Mesenchymal stem cell (in vitro differentiated cells and primary cell): ENCODE measurements at regions not wholly inside any gene's neighbourhood (a gene's known extent, or its start where the extent isn't known, plus 50 kb on each side); places are given as distances from the start of the nearest gene placed in this dataset.

Experiments used
- DNase-seq: peaks from one replicate; pipeline ENCODE4 v3.0.0-alpha.2; 2013
- H2AFZ ChIP-seq: one replicate; pipeline ENCODE4 v1.6.1; 2013; ENCODE audit warnings: low read depth, mild to moderate bottlenecking, control low read depth, inconsistent platforms, low read length, moderate library complexity
- H2AK5ac ChIP-seq: 2 replicates; pipeline ENCODE4 v1.6.1; 2013; ENCODE audit warnings: low read length, moderate library complexity, mild to moderate bottlenecking, inconsistent platforms; ENCODE audit not compliant: severe bottlenecking
- H2BK120ac ChIP-seq: one replicate; pipeline ENCODE4 v1.6.1; 2013; ENCODE audit warnings: low read depth, mild to moderate bottlenecking, inconsistent platforms, low read length, moderate library complexity
- H2BK12ac ChIP-seq, 2 experiments: one replicate each; pipeline ENCODE4 v1.6.1; 2013; ENCODE audit warnings: inconsistent platforms in 2 of 2, low read length in 2 of 2, mild to moderate bottlenecking in 2 of 2, moderate library complexity in 2 of 2, control low read depth in 1 of 2
- H2BK15ac ChIP-seq: one replicate; pipeline ENCODE4 v1.6.1; 2013; ENCODE audit warnings: mild to moderate bottlenecking, low read depth, inconsistent platforms; ENCODE audit not compliant: poor library complexity, severe bottlenecking
- H2BK5ac ChIP-seq: 2 replicates; pipeline ENCODE4 v1.6.1; 2013; ENCODE audit warnings: low read depth, mild to moderate bottlenecking, low read length, control low read depth, inconsistent platforms; ENCODE audit not compliant: poor library complexity, severe bottlenecking
- H3K14ac ChIP-seq, 2 experiments: one replicate each; pipeline ENCODE4 v1.6.1; 2013; ENCODE audit warnings: inconsistent platforms in 2 of 2, low read length in 2 of 2, control low read depth in 1 of 2, mild to moderate bottlenecking in 1 of 2, moderate library complexity in 1 of 2
- H3K18ac ChIP-seq, 2 experiments: one replicate each; pipeline ENCODE4 v1.6.1; 2013; ENCODE audit warnings: inconsistent platforms in 2 of 2, low read length in 2 of 2, control low read depth in 1 of 2, low read depth in 1 of 2, mild to moderate bottlenecking in 1 of 2
- H3K23ac ChIP-seq, 2 experiments: one replicate each; pipeline ENCODE4 v1.6.1; 2013; ENCODE audit warnings: inconsistent platforms in 2 of 2, low read length in 2 of 2, mild to moderate bottlenecking in 2 of 2, moderate library complexity in 2 of 2, control low read depth in 1 of 2
- H3K27ac ChIP-seq: 2 replicates; pipeline ENCODE4 v1.5.1; 2013; ENCODE audit warnings: mild to moderate bottlenecking, moderate library complexity, low read length, control low read depth, inconsistent platforms; ENCODE audit not compliant: poor library complexity, severe bottlenecking
- H3K27me3 ChIP-seq, 2 experiments: 2 replicates each; pipeline versions ENCODE4 v1.6.1 to v1.7.0; 2013; ENCODE audit warnings: low read length in 2 of 2, mild to moderate bottlenecking in 2 of 2, moderate library complexity in 2 of 2, control low read depth in 1 of 2, inconsistent platforms in 1 of 2; ENCODE audit not compliant: control insufficient read depth in 1 of 2, insufficient read depth in 1 of 2
- H3K36me3 ChIP-seq, 2 experiments: 2 replicates each; pipeline versions ENCODE4 v1.6.1 to v1.7.0; 2013; ENCODE audit warnings: low read length in 2 of 2, control low read depth in 1 of 2, inconsistent platforms in 1 of 2, low read depth in 1 of 2, mild to moderate bottlenecking in 1 of 2; ENCODE audit not compliant: insufficient read depth in 2 of 2, control insufficient read depth in 1 of 2
- H3K4ac ChIP-seq, 2 experiments: one replicate each; pipeline ENCODE4 v1.6.1; 2013; ENCODE audit warnings: inconsistent platforms in 2 of 2, low read length in 2 of 2, mild to moderate bottlenecking in 2 of 2, moderate library complexity in 2 of 2, control low read depth in 1 of 2, low read depth in 1 of 2
- H3K4me1 ChIP-seq: 2 replicates; pipeline ENCODE4 v1.6.1; 2013; ENCODE audit warnings: low read depth, low read length, control low read depth; ENCODE audit not compliant: control insufficient read depth, insufficient read depth
- H3K4me2 ChIP-seq: 2 replicates; pipeline ENCODE4 v1.6.1; 2013; ENCODE audit warnings: low read length, mild to moderate bottlenecking, inconsistent platforms; ENCODE audit not compliant: poor library complexity, severe bottlenecking
- H3K4me3 ChIP-seq, 2 experiments: 2 replicates each; pipeline versions ENCODE4 v1.5.1 to v1.7.0; 2013; ENCODE audit warnings: low read length in 2 of 2, mild to moderate bottlenecking in 2 of 2, control low read depth in 1 of 2, low read depth in 1 of 2; ENCODE audit not compliant: insufficient read depth in 1 of 2
- H3K79me1 ChIP-seq: replicated peaks from 2 replicates; pipeline ENCODE4 v1.6.1; 2013; ENCODE audit warnings: mild to moderate bottlenecking, control low read depth, low read length, inconsistent platforms; ENCODE audit not compliant: poor library complexity, severe bottlenecking
- H3K9ac ChIP-seq: 2 replicates; pipeline ENCODE4 v1.7.0; 2013; ENCODE audit warnings: mild to moderate bottlenecking, low read length, moderate library complexity
- H3K9me3 ChIP-seq: 2 replicates; pipeline ENCODE4 v1.7.0; 2013; ENCODE audit warnings: mild to moderate bottlenecking, low read length; ENCODE audit not compliant: control insufficient read depth
- H4K8ac ChIP-seq: one replicate; pipeline ENCODE4 v1.6.1; 2013; ENCODE audit warnings: inconsistent platforms, mild to moderate bottlenecking, low read length, moderate library complexity
- H4K91ac ChIP-seq: one replicate; pipeline ENCODE4 v1.6.1; 2013; ENCODE audit warnings: mild to moderate bottlenecking, low read length, inconsistent platforms
- WGBS: methylation state at CpG from one replicate; pipeline ENCODE4 v1.1.7; 2013; ENCODE audit warnings: mixed read lengths; 5-methylcytosine and 5-hydroxymethylcytosine counted together

DNA sequence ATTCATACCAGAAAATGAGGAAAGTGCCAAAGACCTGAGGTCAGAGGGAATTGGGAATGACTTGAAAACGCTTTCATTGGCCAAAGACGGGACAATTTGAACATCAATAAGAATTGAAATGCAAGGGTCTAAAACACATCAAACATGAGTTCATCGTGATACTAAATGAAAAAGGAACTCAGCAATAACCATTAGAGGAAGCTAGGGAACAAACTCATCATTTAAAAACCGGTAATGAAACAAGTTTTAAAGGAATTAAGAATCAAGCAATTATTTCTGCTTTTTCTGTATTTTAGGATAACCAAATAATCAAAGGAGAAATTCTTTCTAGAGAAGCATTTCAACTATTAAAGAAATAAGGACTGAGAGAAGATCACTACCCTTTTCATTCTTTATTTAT is 303.1 kb downstream of the ARHGAP12 start:
- Histone ChIP-seq H3K27me3 (no peaks in the 10 kb centered on the region), H3K36me3 (no peaks in the 10 kb centered on the region), H2BK5ac (no peak overlapping the region), H4K91ac (no peak overlapping the region), H3K9ac (no peak overlapping the region), H3K18ac (no peak overlapping the region), H2BK12ac (no peak overlapping the region), H3K79me1 (no peaks in the 10 kb centered on the region), H3K4me1 (peaks cover under 1% of the 10 kb centered on the region), H3K23ac (no peak overlapping the region), H2AK5ac (no peak overlapping the region), H3K4me3 (no peak overlapping the region), H2AFZ (no peak overlapping the region), H3K14ac (no peak overlapping the region), H3K4ac (no peak overlapping the region), H3K27ac (no peak overlapping the region), H2BK120ac (no peak overlapping the region), H2BK15ac (no peak overlapping the region), H3K4me2 (no peak overlapping the region), H3K9me3 (peaks cover 28% of the 10 kb centered on the region), H4K8ac (no peak overlapping the region)
- no peak for DNase-seq
- 90% methylated on average over 2 of the region's 4 CpGs for WGBS

DNA sequence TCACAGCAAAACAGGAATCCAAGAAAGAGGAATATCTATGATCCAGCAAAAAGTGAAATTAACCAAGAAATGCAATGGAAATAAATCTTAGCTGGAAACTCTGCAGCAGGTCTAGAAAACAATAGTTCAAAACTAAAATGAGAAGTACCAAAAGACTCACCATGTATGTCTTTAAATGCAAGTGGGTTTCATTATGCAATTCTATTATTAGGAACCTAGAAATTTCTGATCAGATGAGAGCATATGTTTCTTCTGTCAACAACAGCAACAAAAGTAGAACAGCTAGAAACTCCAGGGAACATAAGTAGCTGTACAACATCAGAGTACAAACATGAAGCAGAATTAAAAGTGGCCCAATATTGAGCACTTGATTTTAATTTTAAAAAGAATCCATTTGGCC is 304.0 kb downstream of the ARHGAP12 start:
- no peak overlapping the region for H4K8ac ChIP-seq
- no peak overlapping the region for H3K23ac ChIP-seq
- no peak for DNase-seq
- H2BK5ac ChIP-seq: no peak overlapping the region
- H3K4me2 ChIP-seq: no peak overlapping the region
- H3K4me1 ChIP-seq: peaks cover 5% of the 10 kb centered on the region
- H3K79me1 ChIP-seq: no peaks in the 10 kb centered on the region
- no peak overlapping the region for H3K4ac ChIP-seq
- H3K9ac ChIP-seq: no peak overlapping the region
- H2BK15ac ChIP-seq: no peak overlapping the region
- H3K9me3 ChIP-seq: peaks cover 28% of the 10 kb centered on the region
- H3K14ac ChIP-seq: no peak overlapping the region
- no peak overlapping the region for H2AK5ac ChIP-seq
- H2AFZ ChIP-seq: no peak overlapping the region
- H3K18ac ChIP-seq: no peak overlapping the region
- no peaks in the 10 kb centered on the region for H3K27me3 ChIP-seq
- H3K36me3 ChIP-seq: no peaks in the 10 kb centered on the region
- H3K27ac ChIP-seq: no peak overlapping the region
- no peak overlapping the region for H4K91ac ChIP-seq
- no peak overlapping the region for H2BK12ac ChIP-seq
- peak overlapping the region in 1 of 2 experiments; percentile 7 for H3K4me3 ChIP-seq
- no peak overlapping the region for H2BK120ac ChIP-seq

DNA sequence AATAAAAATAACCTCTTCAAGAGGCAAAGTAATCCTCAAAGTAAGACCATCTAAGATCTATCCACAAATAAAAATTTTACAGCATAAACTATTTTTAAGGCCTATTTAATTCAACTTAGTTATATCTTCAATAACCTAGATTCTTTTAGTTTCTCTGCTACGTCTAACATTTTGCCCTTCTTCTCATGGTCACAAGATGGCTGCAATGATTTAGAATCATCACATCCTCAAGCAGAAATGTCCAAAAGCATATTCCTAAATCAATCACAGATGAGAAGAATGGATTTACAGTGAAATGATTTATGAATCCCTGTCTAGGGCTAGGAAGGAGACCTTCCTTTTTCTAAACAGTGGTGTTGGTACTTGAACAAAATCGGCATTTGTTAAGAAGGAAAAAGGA is 304.7 kb downstream of the ARHGAP12 start:
- Histone ChIP-seq H2AK5ac (no peak overlapping the region), H3K14ac (no peak overlapping the region), H3K79me1 (no peaks in the 10 kb centered on the region), H3K9ac (peak overlapping the region; percentile 65), H2AFZ (no peak overlapping the region), H3K4ac (no peak overlapping the region), H3K4me2 (no peak overlapping the region), H2BK12ac (no peak overlapping the region), H4K91ac (no peak overlapping the region), H2BK120ac (no peak overlapping the region), H3K18ac (no peak overlapping the region), H3K27me3 (no peaks in the 10 kb centered on the region), H3K4me3 (peak overlapping the region in 1 of 2 experiments; percentile 7), H3K9me3 (peaks cover 28% of the 10 kb centered on the region), H3K4me1 (peaks cover 5% of the 10 kb centered on the region), H4K8ac (no peak overlapping the region), H2BK5ac (no peak overlapping the region), H3K36me3 (no peaks in the 10 kb centered on the region), H3K27ac (no peak overlapping the region), H3K23ac (no peak overlapping the region), H2BK15ac (no peak overlapping the region)
- DNase-seq: no peak
- WGBS: 100% methylated on average over 1 of the region's 2 CpGs

DNA sequence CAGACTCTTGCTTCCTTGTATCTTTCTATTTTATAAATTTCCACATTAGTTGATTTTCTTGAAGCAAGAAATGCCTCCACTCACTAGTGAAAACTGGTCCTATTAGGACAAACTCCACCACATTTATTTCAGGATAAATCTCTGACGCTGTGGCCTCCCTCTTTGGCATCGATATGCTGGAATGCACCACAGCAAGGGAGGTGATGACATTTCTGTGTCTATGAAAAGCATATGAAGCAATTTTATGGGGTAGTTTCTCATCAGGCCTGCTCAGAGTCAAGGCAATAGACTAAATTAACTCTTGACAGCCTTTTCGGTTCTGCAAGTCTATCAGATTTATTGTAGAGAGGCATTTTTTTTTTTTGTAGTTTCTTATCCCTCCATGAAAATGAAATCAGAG is 304.4 kb downstream of the ZEB1 start:
- Histone ChIP-seq H3K14ac (no peak overlapping the region), H3K4me3 (no peak overlapping the region), H3K27me3 (no peaks in the 10 kb centered on the region), H3K9ac (peak overlapping the region; percentile 65), H3K36me3 (no peaks in the 10 kb centered on the region), H3K4me2 (no peak overlapping the region), H3K18ac (no peak overlapping the region), H2AFZ (no peak overlapping the region), H3K79me1 (no peaks in the 10 kb centered on the region), H2BK15ac (no peak overlapping the region), H3K27ac (no peak overlapping the region), H4K8ac (no peak overlapping the region), H3K4me1 (peaks cover 6% of the 10 kb centered on the region), H2BK5ac (no peak overlapping the region), H3K9me3 (peaks cover 28% of the 10 kb centered on the region), H3K4ac (no peak overlapping the region), H3K23ac (no peak overlapping the region), H2BK120ac (no peak overlapping the region), H4K91ac (no peak overlapping the region), H2BK12ac (no peak overlapping the region), H2AK5ac (no peak overlapping the region)
- no peak for DNase-seq
- 95% methylated on average over 3 of the region's 3 CpGs for WGBS
